Testis (tissue), 2 donors: ENCODE measurements at regions not wholly inside any gene's neighbourhood (a gene's known extent, or its start where the extent isn't known, plus 50 kb on each side); places are given as distances from the start of the nearest gene placed in this dataset.
A peak's percentile ranks its signal among the peaks of the same experiment; 100 is the strongest.

Experiments
- DNase-seq: peaks from one replicate; pipeline ENCODE4 v3.0.0-alpha.2; 2019
- H3K27ac ChIP-seq, 2 donors: fragments of 200-600 bp; sonication (generic); one replicate each; pipeline ENCODE4 v1.5.1; 2019
- H3K27me3 ChIP-seq: fragments of 200-600 bp; sonication (generic); one replicate; pipeline ENCODE4 v1.5.1; 2019
- H3K36me3 ChIP-seq: fragments of 200-600 bp; sonication (generic); one replicate; pipeline ENCODE4 v1.5.1; 2017; ENCODE audit warnings: low read depth; ENCODE audit errors: missing control alignments
- H3K4me1 ChIP-seq: fragments of 200-600 bp; sonication (generic); one replicate; pipeline ENCODE4 v1.5.1; 2019
- H3K4me3 ChIP-seq, 2 donors: fragments of 200-600 bp; sonication (generic); one replicate each; pipeline ENCODE4 v1.5.1; 2017 to 2019
- H3K9me3 ChIP-seq: fragments of 200-600 bp; sonication (generic); one replicate; pipeline ENCODE4 v1.5.1; 2017
- CTCF ChIP-seq, 3 experiments: fragments of 450-650 bp in 2 of 3; fragments of 200-600 bp in 1 of 3; sonication (generic) in 1 of 3; IDR thresholded peaks; one replicate each; pipeline ENCODE4 v1.5.1; 2016 to 2019; ENCODE audit warnings: antibody characterized with exemption in 3 of 3, mild to moderate bottlenecking in 2 of 3, moderate library complexity in 1 of 3
- POLR2A ChIP-seq: fragments of 450-650 bp; IDR thresholded peaks from one replicate; pipeline ENCODE4 v1.6.1; 2017; ENCODE audit warnings: antibody characterized with exemption, mild to moderate bottlenecking, moderate library complexity
- WGBS, 2 donors: methylation state at CpG; one replicate each; pipeline ENCODE4 v1.1.5; 2018; 5-methylcytosine and 5-hydroxymethylcytosine counted together
- intact Hi-C: fragments of 100-400 bp; cut with DNase I; formaldehyde crosslinking; loops from one replicate; pipeline ENCODE4 v1.15.1; 2023; ENCODE audit warnings: low total_unique reads

- 84 to 87% methylated on average over 2 of the region's 2 CpGs for WGBS, 2 donors
- Histone ChIP-seq H3K27ac (no peak overlapping the region), H3K4me3 (no peak overlapping the region), H3K36me3 (no peaks in the 10 kb centered on the region), H3K9me3 (no peaks in the 10 kb centered on the region), H3K4me1 (no peaks in the 10 kb centered on the region), H3K27me3 (no peaks in the 10 kb centered on the region)
- TF ChIP-seq POLR2A (no peak), CTCF (IDR thresholded peaks at IDR 0.05) (no peak)
- intact Hi-C loops, result no loop called here
- DNase-seq, result no peak
Observed at GRCh38 chr4:112061207-112061817, 83.9 kb upstream of the FAM241A start.

GRCh38 chr4:112063260-112063659 lies 82.0 kb upstream of the FAM241A start:
- Histone ChIP-seq H3K9me3 (no peaks in the 10 kb centered on the region), H3K27me3 (no peaks in the 10 kb centered on the region), H3K36me3 (no peaks in the 10 kb centered on the region), H3K27ac (no peak overlapping the region), H3K4me3 (no peak overlapping the region), H3K4me1 (no peaks in the 10 kb centered on the region)
- no peak for TF ChIP-seq POLR2A
- no peak for TF ChIP-seq CTCF (IDR thresholded peaks at IDR 0.05)
- no peak for DNase-seq
- intact Hi-C loops, result no loop called here
- WGBS, 2 donors, result 94% methylated on average over 1 of the region's 1 CpG

DNA sequence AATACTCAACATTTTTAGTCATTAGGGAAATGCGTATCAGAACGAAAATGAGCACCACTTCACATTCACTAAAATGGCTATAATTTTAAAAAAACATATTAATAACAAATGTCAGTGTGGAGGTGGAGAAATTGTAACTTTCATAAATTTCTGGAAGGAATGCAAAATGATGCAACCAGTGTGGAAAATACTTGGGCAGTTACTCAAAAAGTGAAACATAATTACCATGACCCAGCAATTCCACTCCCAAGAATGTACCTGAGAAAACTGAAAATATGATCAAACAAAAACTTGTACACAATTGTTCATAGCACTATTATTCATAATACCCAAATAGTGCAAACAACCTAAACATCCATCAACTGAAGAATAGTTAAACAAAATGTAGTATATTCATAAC lies 76.1 kb upstream of the FAM241A start:
- 88 to 91% methylated on average over 2 of the region's 2 CpGs for WGBS, 2 donors
- no peaks in the 10 kb centered on the region for H3K36me3 ChIP-seq
- no peak for DNase-seq
- H3K9me3 ChIP-seq, result no peaks in the 10 kb centered on the region
- H3K4me1 ChIP-seq, result no peaks in the 10 kb centered on the region
- no peak overlapping the region for H3K4me3 ChIP-seq
- H3K27me3 ChIP-seq, result no peaks in the 10 kb centered on the region
- H3K27ac ChIP-seq, result no peak overlapping the region
- TF ChIP-seq CTCF (IDR thresholded peaks at IDR 0.05) (no peak), POLR2A (no peak)
- intact Hi-C loops, result no loop called here

- Histone ChIP-seq H3K4me3 (no peak overlapping the region), H3K9me3 (no peaks in the 10 kb centered on the region), H3K4me1 (no peaks in the 10 kb centered on the region), H3K36me3 (no peaks in the 10 kb centered on the region), H3K27ac (no peak overlapping the region), H3K27me3 (no peaks in the 10 kb centered on the region)
- intact Hi-C loops, result no loop called here
- TF ChIP-seq CTCF (IDR thresholded peaks at IDR 0.05) (no peak), POLR2A (no peak)
- no peak for DNase-seq
- 84 to 87% methylated on average over 6 of the region's 6 CpGs for WGBS, 2 donors
Observed at GRCh38 chr4:112073181-112073580, 72.1 kb upstream of the FAM241A start.

DNA sequence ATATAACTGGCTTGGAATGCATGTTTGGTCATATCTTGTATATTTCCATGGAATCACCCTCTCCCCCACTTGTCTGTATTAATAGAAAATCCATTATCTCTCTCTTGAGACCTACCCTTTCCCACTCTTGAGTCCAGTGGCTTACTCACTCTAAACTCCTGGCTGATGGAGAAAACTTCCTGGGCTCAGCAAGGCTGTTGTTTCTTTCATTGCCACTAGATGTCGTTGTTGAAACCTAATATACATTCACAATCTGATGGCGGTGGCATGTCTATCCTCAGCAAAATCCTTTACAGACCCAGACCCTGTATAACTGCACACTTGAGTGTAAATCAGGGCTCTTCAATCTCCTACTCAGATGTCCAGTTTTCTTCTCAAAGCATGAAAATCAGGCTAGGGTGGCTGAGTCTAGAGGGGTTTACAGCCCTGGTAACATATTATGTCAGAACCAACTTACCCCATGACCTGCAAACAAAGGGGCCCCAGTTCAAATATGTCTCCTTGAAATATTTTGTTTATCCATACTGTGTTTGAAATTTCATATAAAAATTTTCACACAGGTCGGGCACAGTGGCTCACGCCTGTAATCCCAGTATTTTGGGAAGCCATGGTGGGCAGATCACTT lies 70.0 kb upstream of the FAM241A start:
- DNase-seq, result peak; percentile 39
- no peak overlapping the region for H3K4me3 ChIP-seq
- no peaks in the 10 kb centered on the region for H3K9me3 ChIP-seq
- no peaks in the 10 kb centered on the region for H3K27me3 ChIP-seq
- 54 to 58% methylated on average over 4 of the region's 4 CpGs for WGBS, 2 donors
- H3K27ac ChIP-seq, result no peak overlapping the region
- intact Hi-C loops, result no loop called here
- H3K4me1 ChIP-seq, result no peaks in the 10 kb centered on the region
- no peaks in the 10 kb centered on the region for H3K36me3 ChIP-seq
- TF ChIP-seq CTCF (IDR thresholded peaks at IDR 0.05) (peak; percentile 25 to 57 (median 43)), POLR2A (no peak)
